ENCODE measurements at regions not wholly inside any gene's neighbourhood (a gene's known extent, or its start where the extent isn't known, plus 50 kb on each side); places are given as distances from the start of the nearest gene placed in this dataset.

- Mint-ChIP-seq H3K9me3 (no peaks in the 10 kb centered on the region), H3K27ac (no peak overlapping the region), H3K36me3 (no peaks in the 10 kb centered on the region)
Observed at GRCh38 chr10:124287071-124287685, 131.5 kb downstream of the OAT start.

GRCh38 chr10:124286621-124287020, 132.1 kb downstream of the OAT start:
- no peaks in the 10 kb centered on the region for H3F3A ChIP-seq (ENCODE audit: low read depth)
- H3K4me3 ChIP-seq: no peak overlapping the region
- H3K36me3 Mint-ChIP-seq: no peaks in the 10 kb centered on the region
- H2AFZ ChIP-seq (replicated peaks): no peak overlapping the region
- H3K9ac ChIP-seq: no peak overlapping the region
- no peak overlapping the region for H3K4me3 Mint-ChIP-seq
- H3K9me3 Mint-ChIP-seq: no peaks in the 10 kb centered on the region
- no peaks in the 10 kb centered on the region for H3K79me2 ChIP-seq (ENCODE audit: low read depth)
- H3K9me3 ChIP-seq (ENCODE audit: low read depth): no peaks in the 10 kb centered on the region
- H3K4me2 ChIP-seq: no peak overlapping the region
- DNase-seq (ENCODE audit: low spot score): no peak
- H3K27me3 ChIP-seq: no peaks in the 10 kb centered on the region
- no peaks in the 10 kb centered on the region for H4K20me1 ChIP-seq (ENCODE audit: low read depth)
- no peaks in the 10 kb centered on the region for H3K4me1 ChIP-seq
- H3K27me3 Mint-ChIP-seq (ENCODE audit: insufficient read depth, low read depth): no peaks in the 10 kb centered on the region
- H3K27ac ChIP-seq: no peak overlapping the region
- TF ChIP-seq CTCF (IDR thresholded peaks at IDR 0.05) (no peak), EZH2 (IDR thresholded peaks at IDR 0.05) (no peak), EZH2phosphoT487 (IDR thresholded peaks at IDR 0.05) (no peak)
- peaks cover 10% of the 10 kb centered on the region for H3K4me1 Mint-ChIP-seq
- H3K36me3 ChIP-seq: no peaks in the 10 kb centered on the region
- no peak overlapping the region for H3K27ac Mint-ChIP-seq

More at GRCh38 chr10:124287071-124287685, 131.5 kb downstream of the OAT start:
- Mint-ChIP-seq H3K4me3 (no peak overlapping the region), H3K27me3 (ENCODE audit: insufficient read depth, low read depth) (no peaks in the 10 kb centered on the region), H3K4me1 (peaks cover 10% of the 10 kb centered on the region)
- TF ChIP-seq CTCF (IDR thresholded peaks at IDR 0.05): no peak
- H3K27ac ChIP-seq: no peak overlapping the region
- no peak overlapping the region for H2AFZ ChIP-seq (replicated peaks)
- H3K27me3 ChIP-seq: no peaks in the 10 kb centered on the region
- H3F3A ChIP-seq (ENCODE audit: low read depth): no peaks in the 10 kb centered on the region
- no peaks in the 10 kb centered on the region for H3K79me2 ChIP-seq (ENCODE audit: low read depth)
- no peak overlapping the region for H3K4me2 ChIP-seq
- no peak overlapping the region for H3K9ac ChIP-seq
- no peaks in the 10 kb centered on the region for H4K20me1 ChIP-seq (ENCODE audit: low read depth)
- H3K36me3 ChIP-seq: no peaks in the 10 kb centered on the region
- no peak overlapping the region for H3K4me3 ChIP-seq
- H3K9me3 ChIP-seq (ENCODE audit: low read depth): no peaks in the 10 kb centered on the region
- no peaks in the 10 kb centered on the region for H3K4me1 ChIP-seq
- DNase-seq (ENCODE audit: low spot score): no peak

- H3K4me2 ChIP-seq: no peak overlapping the region
- H3K4me1 Mint-ChIP-seq: peaks cover 10% of the 10 kb centered on the region
- DNase-seq (ENCODE audit: low spot score): no peak
Observed at GRCh38 chr10:124285587-124286527, 132.9 kb downstream of the OAT start.

More at GRCh38 chr10:124285587-124286527, 132.9 kb downstream of the OAT start:
- no peak overlapping the region for H3K27ac ChIP-seq
- no peaks in the 10 kb centered on the region for H3K27me3 Mint-ChIP-seq (ENCODE audit: insufficient read depth, low read depth)
- H2AFZ ChIP-seq (replicated peaks): no peak overlapping the region
- no peaks in the 10 kb centered on the region for H4K20me1 ChIP-seq (ENCODE audit: low read depth)
- H3K9me3 Mint-ChIP-seq: no peaks in the 10 kb centered on the region
- H3K4me1 ChIP-seq: no peaks in the 10 kb centered on the region
- H3K27me3 ChIP-seq: no peaks in the 10 kb centered on the region
- H3K9ac ChIP-seq: no peak overlapping the region
- no peaks in the 10 kb centered on the region for H3K36me3 ChIP-seq
- H3K36me3 Mint-ChIP-seq: no peaks in the 10 kb centered on the region
- H3K9me3 ChIP-seq (ENCODE audit: low read depth): no peaks in the 10 kb centered on the region
- no peak for TF ChIP-seq EZH2phosphoT487 (IDR thresholded peaks at IDR 0.05)
- TF ChIP-seq CTCF (IDR thresholded peaks at IDR 0.05): no peak
- TF ChIP-seq EZH2 (IDR thresholded peaks at IDR 0.05): no peak
- no peak overlapping the region for H3K4me3 ChIP-seq
- H3F3A ChIP-seq (ENCODE audit: low read depth): no peaks in the 10 kb centered on the region
- no peak overlapping the region for H3K4me3 Mint-ChIP-seq
- H3K79me2 ChIP-seq (ENCODE audit: low read depth): no peaks in the 10 kb centered on the region
- no peak overlapping the region for H3K27ac Mint-ChIP-seq
